ENCODE measurements at regions not wholly inside any gene's neighbourhood (a gene's known extent, or its start where the extent isn't known, plus 50 kb on each side); places are given as distances from the start of the nearest gene placed in this dataset.

GRCh38 chr17:10968007-10968406, 130.1 kb upstream of the PIRT start:
- SMC1A ChIA-PET (ENCODE audit: uncharacterized antibody, unreplicated experiment), result no interaction called here
- intact Hi-C loops (cut with micrococcal nuclease; ENCODE audit: unreplicated experiment) (no loop called here), in situ Hi-C loops (cut with MboI) (no loop called here)
- H3K27ac ChIP-seq (ENCODE audit: control insufficient read depth, insufficient read depth), result no peak overlapping the region
- no peak overlapping the region for H3K4me3 ChIP-seq
- H4K20me1 ChIP-seq (ENCODE audit: control insufficient read depth, insufficient read depth), result no peaks in the 10 kb centered on the region
- no peak for FAIRE-seq
- no peak for ATAC-seq
- H3K27me3 ChIP-seq (replicated peaks in 1 of 2; ENCODE audit: control insufficient read depth in 2 of 2, insufficient read depth in 2 of 2, low read length in 1 of 2), result no peaks in the 10 kb centered on the region
- H3K36me3 ChIP-seq (ENCODE audit: control insufficient read depth in 2 of 2, insufficient read depth in 2 of 2, low read length in 1 of 2), result no peaks in the 10 kb centered on the region
- CTCF ChIA-PET, result interaction anchor here (0.8 kb wide), 1 partner anchor 18 kb away, joined by 3 read pairs; no protein-coding TSS in a partner anchor
- H3K4me1 ChIP-seq (ENCODE audit: control insufficient read depth, insufficient read depth, low read length), result no peaks in the 10 kb centered on the region
- DNase-seq (ENCODE audit: low read depth, low spot score), result no peak
- BruUV-seq (replicated peaks), result no TSS peak
- no peak overlapping the region for H2AFZ ChIP-seq (ENCODE audit: control insufficient read depth, low read depth, low read length)
- POLR2A ChIA-PET, result no interaction called here
- no peaks in the 10 kb centered on the region for H3K79me2 ChIP-seq (ENCODE audit: control insufficient read depth, insufficient read depth, low read length)
- H3K9ac ChIP-seq (ENCODE audit: control insufficient read depth, insufficient read depth, low read length), result no peak overlapping the region
- H3K4me2 ChIP-seq (ENCODE audit: control insufficient read depth, insufficient read depth), result no peak overlapping the region
- RAD21 ChIA-PET (ENCODE audit: unreplicated experiment), result no interaction called here
- H3K9me3 ChIP-seq (replicated peaks; ENCODE audit: control insufficient read depth, insufficient read depth, low read length), result no peaks in the 10 kb centered on the region
- TF ChIP-seq MEF2A (IDR thresholded peaks at IDR 0.05; ENCODE audit: insufficient read depth, low read depth, low read length), result no peak
- no peak for TF ChIP-seq RFX5 (IDR thresholded peaks at IDR 0.05; ENCODE audit: low read depth, low read length)
- no peak for TF ChIP-seq KAT2A (conservative IDR thresholded peaks at IDR 0.05; ENCODE audit: control insufficient read depth, low read depth, low read length)
- no peak for TF ChIP-seq ESRRA (IDR thresholded peaks at IDR 0.05; ENCODE audit: low read length)
- no peak for TF ChIP-seq E2F4 (IDR thresholded peaks at IDR 0.05; ENCODE audit: low read depth, low read length)
- TF ChIP-seq FOXM1 (IDR thresholded peaks at IDR 0.05; ENCODE audit: low read depth, low read length), result no peak
- TF ChIP-seq MEF2B (IDR thresholded peaks at IDR 0.05; ENCODE audit: partially characterized antibody, poor library complexity, severe bottlenecking), result no peak
- no peak for TF ChIP-seq ELK1 (IDR thresholded peaks at IDR 0.05; ENCODE audit: low read depth, low read length)
- no peak for TF ChIP-seq SIN3A (IDR thresholded peaks at IDR 0.05; ENCODE audit: low read depth, low read length)
- no peak for TF ChIP-seq EED (IDR thresholded peaks at IDR 0.05; ENCODE audit: low read depth)
- no peak for TF ChIP-seq ZNF274 (IDR thresholded peaks at IDR 0.05; ENCODE audit: insufficient read depth, insufficient read length)
- TF ChIP-seq CHD1 (IDR thresholded peaks at IDR 0.05; ENCODE audit: low read depth, low read length), result no peak
- TF ChIP-seq POLR2AphosphoS5 (IDR thresholded peaks at IDR 0.05; ENCODE audit: low read length), result no peak
- no peak for TF ChIP-seq ZNF592 (IDR thresholded peaks at IDR 0.05)
- no peak for TF ChIP-seq ETV6 (conservative IDR thresholded peaks at IDR 0.05 in 1 of 2, IDR thresholded peaks at IDR 0.05 in 1 of 2; ENCODE audit: borderline replicate concordance in 1 of 2, low read depth in 1 of 2)
